IMR-90 (cell line): ENCODE measurements at regions not wholly inside any gene's neighbourhood (a gene's known extent, or its start where the extent isn't known, plus 50 kb on each side); places are given as distances from the start of the nearest gene placed in this dataset.

Experiments used
- ATAC-seq: fragments of 200-7000 bp; cut with Tn5 transposase; 2 replicates; pipeline ENCODE4 v1.9.1; 2020; ENCODE audit warnings: low read depth, mild to moderate bottlenecking, moderate library complexity
- BruUV-seq: library from RNA; stranded (reverse); fragments of 400-500 nt; replicated peaks from 2 replicates; lab custom pipeline; 2021; lab: Mats Ljungman, UMichigan
- CTCF ChIA-PET: fragments of 300-600 bp; formaldehyde crosslinking; extraction: SDS; loops from one replicate; lab custom pipeline; 2021; ENCODE audit warnings: antibody characterized with exemption; lab: Yijun Ruan, JAX
- POLR2A ChIA-PET: fragments of 300-600 bp; sonication (Branson Sonifier 250); formaldehyde crosslinking; loops from one replicate; lab custom pipeline; 2022; ENCODE audit warnings: antibody characterized with exemption; ENCODE audit not compliant: unreplicated experiment; lab: Charles Lee
- DNase-seq: peaks from one replicate; pipeline ENCODE4 v3.0.0; 2013
- H2AFZ ChIP-seq: replicated peaks from 2 replicates; pipeline ENCODE3; 2013; ENCODE audit warnings: low read length, mild to moderate bottlenecking; ENCODE audit not compliant: poor library complexity
- H2AK5ac ChIP-seq: 2 replicates; pipeline ENCODE4 v1.6.1; 2013; ENCODE audit warnings: low read depth, low read length, inconsistent platforms
- H2AK9ac ChIP-seq: replicated peaks from 2 replicates; pipeline ENCODE3; 2013; ENCODE audit warnings: mild to moderate bottlenecking, low read depth, low read length, moderate library complexity; ENCODE audit not compliant: poor library complexity
- H2BK120ac ChIP-seq: 2 replicates; pipeline ENCODE4 v1.6.1; 2013; ENCODE audit warnings: low read depth, low read length, inconsistent platforms
- H2BK15ac ChIP-seq: 3 replicates; pipeline ENCODE4 v1.6.1; 2013; ENCODE audit warnings: low read depth, low read length, inconsistent platforms
- H2BK20ac ChIP-seq: 2 replicates; pipeline ENCODE4 v1.6.1; 2013; ENCODE audit warnings: low read depth, mild to moderate bottlenecking, inconsistent platforms, low read length, moderate library complexity
- H2BK5ac ChIP-seq: 2 replicates; pipeline ENCODE4 v1.6.1; 2013; ENCODE audit warnings: mild to moderate bottlenecking, low read depth, low read length, inconsistent platforms; ENCODE audit not compliant: poor library complexity, severe bottlenecking
- H3K14ac ChIP-seq: replicated peaks from 2 replicates; pipeline ENCODE4 v1.6.1; 2013; ENCODE audit warnings: low read depth, low read length, inconsistent platforms
- H3K18ac ChIP-seq: 2 replicates; pipeline ENCODE4 v1.6.1; 2013; ENCODE audit warnings: low read depth, low read length, control low read depth
- H3K23ac ChIP-seq: 2 replicates; pipeline ENCODE4 v1.6.1; 2013; ENCODE audit warnings: low read depth, low read length, inconsistent platforms
- H3K27ac ChIP-seq: 2 replicates; pipeline ENCODE4 v1.5.1; 2013; ENCODE audit warnings: mild to moderate bottlenecking, control low read depth, low read length; ENCODE audit not compliant: insufficient read depth
- H3K27me3 ChIP-seq: 2 replicates; pipeline ENCODE4 v1.6.1; 2013; ENCODE audit warnings: low read length; ENCODE audit not compliant: control insufficient read depth, insufficient read depth
- H3K36me3 ChIP-seq: 2 replicates; pipeline ENCODE4 v1.6.1; 2013; ENCODE audit warnings: low read length, mixed read lengths; ENCODE audit not compliant: control insufficient read depth, insufficient read depth
- H3K4ac ChIP-seq: 2 replicates; pipeline ENCODE4 v1.6.1; 2013; ENCODE audit warnings: low read depth, low read length, inconsistent platforms
- H3K4me1 ChIP-seq: 2 replicates; pipeline ENCODE4 v1.6.1; 2013; ENCODE audit warnings: low read length, mixed read lengths; ENCODE audit not compliant: control insufficient read depth, insufficient read depth
- H3K4me2 ChIP-seq: 2 replicates; pipeline ENCODE4 v1.6.1; 2013; ENCODE audit warnings: low read depth, mild to moderate bottlenecking, control low read depth, low read length, moderate library complexity
- H3K4me3 ChIP-seq: 2 replicates; pipeline ENCODE4 v1.5.1; 2013; ENCODE audit warnings: low read depth, mild to moderate bottlenecking, control low read depth, low read length, moderate library complexity; ENCODE audit not compliant: insufficient read depth
- H3K56ac ChIP-seq: 2 replicates; pipeline ENCODE4 v1.6.1; 2013; ENCODE audit warnings: low read length, inconsistent platforms; ENCODE audit not compliant: insufficient read depth; ENCODE audit errors: extremely low read depth
- H3K79me1 ChIP-seq, 2 experiments: 2 replicates each; pipeline ENCODE4 v1.6.1; 2013; ENCODE audit warnings: low read length in 2 of 2, inconsistent platforms in 1 of 2, low read depth in 1 of 2
- H3K9ac ChIP-seq: 2 replicates; pipeline ENCODE4 v1.6.1; 2013; ENCODE audit warnings: low read depth, low read length, control low read depth
- H3K9me1 ChIP-seq: 2 replicates; pipeline ENCODE4 v1.6.1; 2013; ENCODE audit warnings: low read length, inconsistent platforms; ENCODE audit not compliant: insufficient read depth
- H3K9me3 ChIP-seq: 2 replicates; pipeline ENCODE4 v1.6.1; 2013; ENCODE audit warnings: low read length; ENCODE audit not compliant: control insufficient read depth, insufficient read depth
- H4K20me1 ChIP-seq: 2 replicates; pipeline ENCODE4 v1.6.1; 2013; ENCODE audit warnings: low read length, inconsistent platforms; ENCODE audit not compliant: insufficient read depth
- H4K5ac ChIP-seq: 2 replicates; pipeline ENCODE4 v1.6.1; 2013; ENCODE audit warnings: mild to moderate bottlenecking, low read depth, low read length, control low read depth
- H4K8ac ChIP-seq, 2 experiments: 2 replicates each; pipeline ENCODE4 v1.6.1; 2013; ENCODE audit warnings: low read depth in 2 of 2, low read length in 2 of 2, control low read depth in 1 of 2, inconsistent platforms in 1 of 2
- H4K91ac ChIP-seq: 2 replicates; pipeline ENCODE4 v1.6.1; 2013; ENCODE audit warnings: low read depth, low read length, inconsistent platforms; ENCODE audit not compliant: insufficient read depth
- BHLHE40 ChIP-seq: fragments of 150-350 bp; IDR thresholded peaks from 2 replicates; pipeline ENCODE4 v1.6.1; 2016; ENCODE audit warnings: mild to moderate bottlenecking, low read depth, low read length
- CEBPB ChIP-seq: IDR thresholded peaks from 2 replicates; pipeline ENCODE4 v1.6.1; 2012; ENCODE audit warnings: low read depth, low read length, improper control_type of control experiment
- CHD1 ChIP-seq: IDR thresholded peaks from 2 replicates; pipeline ENCODE4 v1.6.1; 2012; ENCODE audit warnings: low read depth, low read length, improper control_type of control experiment
- CTCF ChIP-seq: conservative IDR thresholded peaks from 2 replicates; pipeline ENCODE4 v1.5.1; 2012; ENCODE audit warnings: mild to moderate bottlenecking, low read depth, low read length, improper control_type of control experiment
- ELK1 ChIP-seq: fragments of 150-350 bp; IDR thresholded peaks from 2 replicates; pipeline ENCODE4 v1.6.1; 2016; ENCODE audit warnings: low read depth, mild to moderate bottlenecking, low read length, moderate library complexity, borderline replicate concordance
- FOS ChIP-seq: fragments of 150-350 bp; IDR thresholded peaks from 2 replicates; pipeline ENCODE4 v1.6.1; 2016; ENCODE audit warnings: low read depth, low read length
- MAFK ChIP-seq: IDR thresholded peaks from 2 replicates; pipeline ENCODE4 v1.6.1; 2012; ENCODE audit warnings: low read depth, low read length, improper control_type of control experiment
- MAZ ChIP-seq: IDR thresholded peaks from 2 replicates; pipeline ENCODE4 v1.6.1; 2012; ENCODE audit warnings: low read depth, mild to moderate bottlenecking, low read length, improper control_type of control experiment, moderate library complexity, borderline replicate concordance
- MXI1 ChIP-seq: IDR thresholded peaks from 2 replicates; pipeline ENCODE4 v1.6.1; 2012; ENCODE audit warnings: low read depth, mild to moderate bottlenecking, low read length, moderate library complexity, borderline replicate concordance
- NFE2L2 ChIP-seq: fragments of 150-350 bp; IDR thresholded peaks from 2 replicates; pipeline ENCODE4 v1.6.1; 2016; ENCODE audit warnings: low read depth, mild to moderate bottlenecking, low read length
- POLR2A ChIP-seq: IDR thresholded peaks from 2 replicates; pipeline ENCODE4 v1.6.1; 2012; ENCODE audit warnings: mild to moderate bottlenecking, low read depth, low read length
- RAD21 ChIP-seq: IDR thresholded peaks from 2 replicates; pipeline ENCODE4 v1.6.1; 2012; ENCODE audit warnings: low read length, improper control_type of control experiment
- RCOR1 ChIP-seq: IDR thresholded peaks from 2 replicates; pipeline ENCODE4 v1.6.1; 2012; ENCODE audit warnings: mild to moderate bottlenecking, low read length, improper control_type of control experiment; ENCODE audit not compliant: insufficient replicate concordance
- RFX5 ChIP-seq: IDR thresholded peaks from 2 replicates; pipeline ENCODE4 v1.8.0; 2012; ENCODE audit warnings: low read depth, mild to moderate bottlenecking, low read length, moderate library complexity
- SMC3 ChIP-seq: fragments of 150-350 bp; IDR thresholded peaks from 2 replicates; pipeline ENCODE4 v1.6.1; 2016; ENCODE audit warnings: low read depth, mild to moderate bottlenecking, antibody characterized with exemption, low read length, moderate library complexity
- USF2 ChIP-seq: fragments of 150-350 bp; IDR thresholded peaks from 2 replicates; pipeline ENCODE4 v1.6.1; 2017; ENCODE audit warnings: mild to moderate bottlenecking, antibody characterized with exemption, low read length, low read depth
- WGBS, 2 experiments: methylation state at CpG; one replicate each; pipeline versions ENCODE4 v1.1.5 to v1.1.7; 2013; ENCODE audit warnings: missing lambda C conversion rate in 2 of 2; ENCODE audit not compliant: insufficient read length in 1 of 2; ENCODE audit errors: extremely low coverage in 2 of 2; 5-methylcytosine and 5-hydroxymethylcytosine counted together
- dilution Hi-C: fragments of 300-500 bp; cut with HindIII; formaldehyde crosslinking; loops from one replicate; pipeline ENCODE4 v1.14.3; 2018; ENCODE audit warnings: low sequenced_read_pairs; ENCODE audit not compliant: unreplicated experiment
- in situ Hi-C: fragments of 300-500 bp; cut with MboI; formaldehyde crosslinking; loops from 3 replicates; pipeline ENCODE4 v1.14.3; 2019; ENCODE audit warnings: low sequenced_read_pairs, inconsistent platforms, mixed read lengths
- intact Hi-C: fragments of 100-400 bp; cut with micrococcal nuclease; formaldehyde crosslinking; loops from 2 replicates; pipeline ENCODE4 v1.10.0; 2022

GRCh38 chr18:33841221-33841967 lies 263.4 kb downstream of the ASXL3 start:
- no peak for ATAC-seq
- intact Hi-C loops (loop anchor here (10.0 kb wide), 1 partner anchor 203 kb away; no protein-coding TSS in a partner anchor), in situ Hi-C loops (no loop called here), dilution Hi-C loops (no loop called here)
- H3K36me3 ChIP-seq: no peaks in the 10 kb centered on the region
- H3K4ac ChIP-seq: no peak overlapping the region
- no peak overlapping the region for H3K4me2 ChIP-seq
- H3K56ac ChIP-seq: no peak overlapping the region; the same call in 1 of the 2 replicates
- H2BK5ac ChIP-seq: no peak overlapping the region
- no peak overlapping the region for H3K23ac ChIP-seq
- no peak for DNase-seq
- H4K8ac ChIP-seq: no peak overlapping the region
- no peak overlapping the region for H4K91ac ChIP-seq
- no CpG with 5 or more reads among the region's 6 CpGs for WGBS, 2 experiments
- no peak overlapping the region for H2BK20ac ChIP-seq
- no peak overlapping the region for H2AK9ac ChIP-seq
- no peaks in the 10 kb centered on the region for H4K20me1 ChIP-seq
- no peaks in the 10 kb centered on the region for H3K4me1 ChIP-seq
- no peaks in the 10 kb centered on the region for H3K9me3 ChIP-seq
- H3K4me3 ChIP-seq: no peak overlapping the region
- no peak overlapping the region for H3K9ac ChIP-seq
- no peak overlapping the region for H2BK120ac ChIP-seq
- H2BK15ac ChIP-seq: no peak overlapping the region
- ChIA-PET POLR2A (no interaction called here), CTCF (no interaction called here)
- no peak overlapping the region for H3K18ac ChIP-seq
- H4K5ac ChIP-seq: no peak overlapping the region
- H3K79me1 ChIP-seq: no peaks in the 10 kb centered on the region
- no peak overlapping the region for H3K27ac ChIP-seq
- no peaks in the 10 kb centered on the region for H3K9me1 ChIP-seq
- no peak for TF ChIP-seq MAFK
- no peak for TF ChIP-seq RFX5
- no peak for TF ChIP-seq POLR2A
- TF ChIP-seq CEBPB: no peak
- no peak for TF ChIP-seq ELK1
- TF ChIP-seq RCOR1: no peak
- no peak for TF ChIP-seq CHD1
- TF ChIP-seq BHLHE40: no peak
- no peak for TF ChIP-seq NFE2L2
- TF ChIP-seq SMC3: no peak
- no peak for TF ChIP-seq FOS
- TF ChIP-seq MAZ: no peak
- TF ChIP-seq USF2: no peak
- TF ChIP-seq RAD21: no peak
- no peak for TF ChIP-seq MXI1
- no peak for TF ChIP-seq CTCF
- H3K27me3 ChIP-seq: no peaks in the 10 kb centered on the region
- no peak overlapping the region for H2AFZ ChIP-seq
- BruUV-seq: no TSS peak
- H3K14ac ChIP-seq: no peak overlapping the region
- no peak overlapping the region for H2AK5ac ChIP-seq
